HG03571 (cell line): ENCODE measurements at regions not wholly inside any gene's neighbourhood (a gene's known extent, or its start where the extent isn't known, plus 50 kb on each side); places are given as distances from the start of the nearest gene placed in this dataset.
"Not testable (repeated sequence)": the region's sequence is repeated elsewhere in the genome, so short reads cannot be mapped to it uniquely, and the experiment has no call there.

Experiments used
- ATAC-seq: cut with Tn5 transposase; IDR thresholded peaks from one replicate; pipeline ENCODE4 v1.9.1; 2021; ENCODE audit not compliant: unreplicated experiment

GRCh38 chr10:33071857-33072256 is 113.8 kb upstream of the ITGB1 start:
- no peak for ATAC-seq

- no peak for ATAC-seq
Measured at GRCh38 chr10:33070101-33070500, 112.1 kb upstream of the ITGB1 start.

GRCh38 chr10:33067917-33068316 is 109.9 kb upstream of the ITGB1 start:
- no peak for ATAC-seq

GRCh38 chr10:33067481-33067880 is 109.5 kb upstream of the ITGB1 start:
- no peak for ATAC-seq

- no peak for ATAC-seq
Measured at GRCh38 chr10:33066558-33067236, 108.7 kb upstream of the ITGB1 start.

GRCh38 chr10:33065111-33065510 is 107.1 kb upstream of the ITGB1 start:
- ATAC-seq, result no peak

- no peak for ATAC-seq
Measured at GRCh38 chr10:33064706-33065105, 106.7 kb upstream of the ITGB1 start.

- no peak for ATAC-seq
Measured at GRCh38 chr10:33057620-33058019, 99.6 kb upstream of the ITGB1 start.

- no peak for ATAC-seq
Measured at GRCh38 chr10:33056828-33057596, 99.0 kb upstream of the ITGB1 start.

GRCh38 chr10:33055625-33056024 is 97.6 kb upstream of the ITGB1 start:
- ATAC-seq, result no peak

GRCh38 chr10:33052915-33053810 is 95.1 kb upstream of the ITGB1 start:
- no peak for ATAC-seq

- ATAC-seq, result no peak
Measured at GRCh38 chr10:33052263-33052875, 94.3 kb upstream of the ITGB1 start.

- ATAC-seq, result not testable (repeated sequence)
Measured at GRCh38 chr10:33049963-33050920, 92.2 kb upstream of the ITGB1 start.

GRCh38 chr10:33048223-33048622 is 90.2 kb upstream of the ITGB1 start:
- ATAC-seq, result no peak

GRCh38 chr10:33047655-33048054 is 89.6 kb upstream of the ITGB1 start:
- no peak for ATAC-seq

GRCh38 chr10:33046792-33047191 is 88.8 kb upstream of the ITGB1 start:
- no peak for ATAC-seq

GRCh38 chr10:33045421-33045820 is 87.4 kb upstream of the ITGB1 start:
- ATAC-seq, result no peak

GRCh38 chr10:33042565-33042964 is 84.5 kb upstream of the ITGB1 start:
- no peak for ATAC-seq

- no peak for ATAC-seq
Measured at GRCh38 chr10:33041783-33042437, 83.9 kb upstream of the ITGB1 start.
